GM18858 (cell line): ENCODE measurements at regions not wholly inside any gene's neighbourhood (a gene's known extent, or its start where the extent isn't known, plus 50 kb on each side); places are given as distances from the start of the nearest gene placed in this dataset.

Experiments used
- ATAC-seq: cut with Tn5 transposase; IDR thresholded peaks from one replicate; pipeline ENCODE4 v1.9.1; 2021; ENCODE audit not compliant: unreplicated experiment

DNA sequence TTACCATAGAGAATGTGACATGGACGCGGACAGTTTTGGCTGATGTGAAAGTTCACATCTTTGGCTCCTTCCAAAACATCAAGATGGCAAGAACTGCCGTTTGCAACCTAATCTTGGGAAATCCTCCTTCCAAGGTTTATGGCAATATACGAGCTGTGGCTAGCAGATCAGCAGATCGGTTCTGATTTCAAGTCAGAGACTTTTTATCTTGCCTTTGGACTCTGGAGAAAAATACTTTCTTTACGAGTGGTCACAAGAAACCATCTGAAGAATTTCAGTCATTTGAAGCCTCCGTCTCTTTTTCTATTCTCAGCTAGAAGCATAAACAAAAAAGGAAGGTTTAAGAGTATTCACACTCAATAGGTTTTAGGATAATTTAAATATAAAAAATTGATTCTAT is 153.5 kb upstream of the MEIS2 start:
- ATAC-seq = no peak

DNA sequence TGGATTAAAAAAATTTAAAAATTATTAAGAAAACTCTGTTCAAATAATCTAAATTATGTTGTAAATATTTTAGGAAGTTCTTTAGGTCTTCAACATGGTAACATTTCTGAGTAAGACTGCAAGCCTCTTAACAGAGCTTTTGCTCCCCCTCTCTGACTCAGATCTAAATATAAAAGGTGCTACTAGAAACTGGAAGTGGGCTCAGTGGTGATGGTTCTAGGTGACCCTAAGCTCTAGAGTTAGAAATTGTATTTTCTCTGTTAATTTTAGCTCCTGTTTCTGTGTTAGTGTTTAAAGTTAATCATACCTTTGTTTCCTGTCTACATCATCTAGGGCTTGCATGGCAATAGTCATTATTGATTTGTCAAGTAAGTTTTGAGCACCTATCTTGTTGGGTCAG is 159.9 kb upstream of the MEIS2 start:
- no peak for ATAC-seq

DNA sequence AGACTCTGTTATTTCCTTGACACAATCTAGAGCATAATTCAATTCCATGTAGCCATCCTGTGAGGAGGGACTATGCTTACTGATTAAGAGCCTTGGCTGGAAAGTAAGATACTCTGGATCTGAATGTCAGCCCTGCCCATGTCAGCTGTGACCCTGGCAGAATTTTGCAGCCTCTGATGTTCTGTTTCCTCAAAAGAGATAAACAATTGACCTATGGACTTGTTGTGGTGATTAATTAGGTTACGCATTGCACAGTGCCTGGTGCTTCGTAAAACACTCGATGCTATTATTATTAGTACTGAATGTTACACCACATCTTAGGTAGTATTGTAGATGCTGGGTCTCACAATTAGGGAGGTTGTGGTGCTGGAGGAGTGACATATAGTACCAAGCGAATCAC is 161.3 kb upstream of the MEIS2 start:
- no peak for ATAC-seq

DNA sequence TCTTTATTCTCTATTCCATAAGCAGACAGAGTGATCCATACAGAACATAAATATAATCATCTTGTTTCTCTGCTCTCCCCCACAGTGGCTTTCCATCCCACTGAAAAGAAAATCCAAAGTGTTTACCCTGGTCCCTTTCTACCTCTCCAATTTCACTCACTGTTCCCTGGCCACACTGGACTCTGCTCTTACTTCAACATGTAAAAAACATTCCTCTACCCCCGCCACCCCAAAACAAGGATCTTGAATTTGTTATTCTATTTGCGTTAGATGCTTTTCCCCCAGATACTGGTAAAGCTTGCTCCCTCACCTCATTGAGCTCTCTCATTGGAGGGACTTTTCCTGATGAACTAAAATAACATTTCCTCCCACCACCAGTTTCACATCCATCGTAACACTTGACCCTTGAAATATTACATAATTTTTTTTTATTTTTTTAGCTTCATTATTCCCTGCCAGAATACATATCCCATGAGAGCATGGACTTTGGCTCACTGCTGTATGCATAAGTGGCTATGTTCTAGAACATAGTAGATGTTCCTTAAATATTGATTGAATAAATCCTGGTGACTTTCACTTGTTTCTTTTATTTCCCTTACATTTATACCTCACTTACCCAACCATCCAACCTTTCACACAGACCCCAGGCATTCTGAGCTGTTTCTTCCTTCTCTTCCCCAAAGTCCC is 162.7 kb upstream of the MEIS2 start:
- ATAC-seq = no peak

DNA sequence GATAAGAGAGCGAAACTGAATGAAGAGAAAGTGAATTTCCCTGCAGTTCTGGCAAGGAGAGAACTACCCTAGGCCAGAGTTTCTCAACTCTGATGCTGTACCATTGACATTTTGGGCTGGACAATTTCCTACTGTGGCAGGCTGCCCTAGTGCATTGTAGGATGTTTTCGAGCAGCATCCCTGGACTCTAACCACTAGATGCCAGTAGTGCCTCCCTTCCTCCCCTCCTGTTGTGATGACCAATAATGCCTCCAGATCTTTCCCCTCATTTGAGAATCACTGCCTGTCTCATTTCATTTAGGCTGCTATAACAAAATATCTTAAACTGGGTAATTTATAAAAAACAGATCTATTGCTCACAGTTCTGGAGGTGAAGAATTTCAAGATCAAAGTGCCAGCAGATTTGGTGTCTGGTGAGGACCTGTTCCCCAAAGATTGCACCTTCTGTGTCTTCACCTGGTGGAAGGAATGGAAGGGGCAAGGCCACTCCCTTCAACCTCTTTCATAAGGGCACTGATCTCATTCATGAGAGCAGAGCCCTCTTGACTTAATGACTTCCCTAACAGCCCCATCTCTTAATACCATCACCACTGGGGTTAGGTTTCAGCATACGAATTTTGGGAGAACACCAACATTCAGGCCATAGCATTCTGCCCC is 188.9 kb upstream of the MEIS2 start:
- ATAC-seq = no peak

DNA sequence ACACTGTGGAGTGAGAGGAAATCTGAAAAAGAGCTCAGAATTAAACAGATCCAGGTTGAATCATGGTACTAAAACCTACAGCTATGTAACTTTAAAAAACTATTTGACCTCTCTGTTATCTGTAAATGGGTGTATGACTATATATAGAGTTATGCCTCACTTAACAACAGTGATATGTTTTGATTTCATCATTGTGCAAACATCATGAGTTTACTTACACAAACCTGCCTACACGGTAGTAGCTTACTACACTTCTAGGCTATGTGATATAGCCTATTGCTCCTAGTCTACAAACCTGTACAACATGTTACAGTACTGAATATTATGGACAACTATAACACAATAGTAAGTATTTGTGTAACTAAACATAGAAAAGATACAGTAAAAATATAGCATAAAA is 191.6 kb upstream of the MEIS2 start:
- no peak for ATAC-seq

DNA sequence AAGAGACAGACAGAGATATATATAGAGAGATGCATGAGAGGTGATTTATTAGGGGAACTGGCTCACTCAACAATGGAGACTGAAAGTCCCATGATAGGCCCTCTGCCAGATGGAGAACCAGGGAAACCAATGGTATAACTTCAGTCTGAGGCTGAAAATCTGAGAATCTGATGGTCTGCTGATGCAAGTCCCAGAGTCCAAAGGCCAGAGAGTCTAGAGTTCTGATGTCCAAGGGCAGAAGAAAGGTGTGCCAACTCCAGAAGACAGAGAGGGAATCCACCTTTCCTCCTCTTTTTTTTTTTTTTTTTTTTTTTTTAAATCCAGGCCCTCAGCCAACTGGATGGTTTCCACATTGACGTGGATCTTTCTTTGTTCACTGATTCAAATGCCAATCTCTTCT is 197.9 kb upstream of the MEIS2 start:
- ATAC-seq = no peak

DNA sequence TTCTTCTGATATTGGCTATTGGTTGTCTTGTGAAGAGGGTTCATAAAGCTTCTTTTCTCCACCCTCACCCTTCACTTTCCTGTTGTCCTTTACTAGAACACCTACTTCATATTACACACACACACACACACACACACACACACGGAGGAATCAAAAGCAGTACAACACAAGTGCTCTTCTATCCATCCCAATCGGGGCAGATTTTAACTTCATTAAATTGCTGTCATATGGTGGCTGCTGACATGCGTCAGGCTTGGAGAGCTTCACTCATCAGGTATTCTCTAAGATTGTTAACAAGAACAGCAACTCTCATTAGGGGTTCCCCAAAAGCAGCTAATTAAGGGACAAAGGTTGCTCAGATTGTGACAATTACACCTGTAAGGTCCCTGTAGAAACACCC is 239.1 kb upstream of the MEIS2 start:
- ATAC-seq = no peak

DNA sequence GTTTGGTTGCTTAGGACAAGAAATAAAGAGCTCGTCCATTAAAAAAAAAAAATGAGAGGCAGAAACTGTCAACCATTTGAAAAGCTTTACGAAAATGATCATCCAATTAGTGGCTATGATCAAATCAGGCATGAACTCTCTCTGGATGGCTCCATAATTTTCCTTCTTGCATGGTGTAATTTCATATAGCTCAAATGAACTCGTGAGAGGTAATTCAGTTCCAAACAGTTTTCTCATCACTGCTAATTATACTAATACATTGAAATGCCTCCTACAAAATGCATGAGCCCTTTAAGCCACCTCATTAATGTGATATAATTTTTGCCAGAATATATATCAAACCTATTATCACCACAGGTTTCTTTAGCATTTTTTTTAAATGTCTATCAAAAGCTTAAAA is 239.5 kb upstream of the MEIS2 start:
- no peak for ATAC-seq

DNA sequence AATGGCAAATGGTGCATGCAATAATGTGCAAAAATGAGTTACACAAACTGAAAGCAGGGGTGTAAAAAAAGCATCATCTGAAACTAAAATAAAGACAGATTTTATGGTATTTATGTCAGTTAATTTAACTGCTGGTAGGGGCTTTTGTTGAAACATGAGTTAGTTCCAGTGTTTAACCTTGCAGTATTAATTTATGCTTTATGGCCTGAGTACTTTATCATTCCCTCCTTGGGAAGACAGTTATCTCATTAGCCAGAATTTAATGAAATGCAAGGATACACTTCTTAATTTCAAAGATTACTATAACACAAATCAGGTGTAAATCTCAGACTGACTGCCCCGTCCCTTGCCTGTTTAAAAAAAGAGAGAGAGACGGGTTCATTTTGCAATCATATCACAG is 240.1 kb upstream of the MEIS2 start:
- no peak for ATAC-seq

DNA sequence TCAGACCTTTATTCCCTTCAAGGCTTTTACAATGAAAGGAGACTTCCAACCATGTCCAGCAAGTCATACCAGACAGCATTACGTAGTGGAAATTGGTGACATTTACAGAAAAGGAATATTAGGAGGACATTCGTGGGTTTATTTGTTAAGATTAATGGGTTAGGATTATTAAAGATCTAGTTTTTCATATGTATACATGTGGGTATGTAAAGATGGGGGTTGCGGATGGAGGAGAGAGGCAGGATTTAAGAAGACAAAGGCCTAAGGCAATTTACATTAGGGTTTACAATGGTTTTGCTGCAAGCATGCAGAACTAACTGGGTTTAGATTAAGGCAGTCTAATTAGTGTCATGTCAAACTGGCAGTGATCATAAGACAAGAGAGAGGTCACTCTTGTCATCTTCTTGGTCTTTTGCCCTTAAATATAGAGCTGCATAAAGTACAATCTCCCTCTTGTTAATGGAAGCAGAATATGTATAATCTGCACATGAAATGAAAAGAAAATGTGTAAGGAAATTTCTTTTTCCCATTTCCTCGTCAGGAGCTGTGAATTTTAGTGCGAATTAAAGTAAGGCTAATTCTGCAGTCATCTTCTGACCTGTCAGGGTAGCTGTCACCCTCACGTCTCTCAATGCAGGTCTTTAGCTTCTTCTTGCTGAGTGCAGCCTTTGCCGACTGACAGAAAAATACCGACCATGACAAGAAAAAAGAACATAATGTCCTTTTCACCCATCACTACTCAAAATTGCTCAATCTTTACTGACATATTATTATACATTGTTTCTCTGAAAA is 258.9 kb upstream of the MEIS2 start:
- no peak for ATAC-seq

DNA sequence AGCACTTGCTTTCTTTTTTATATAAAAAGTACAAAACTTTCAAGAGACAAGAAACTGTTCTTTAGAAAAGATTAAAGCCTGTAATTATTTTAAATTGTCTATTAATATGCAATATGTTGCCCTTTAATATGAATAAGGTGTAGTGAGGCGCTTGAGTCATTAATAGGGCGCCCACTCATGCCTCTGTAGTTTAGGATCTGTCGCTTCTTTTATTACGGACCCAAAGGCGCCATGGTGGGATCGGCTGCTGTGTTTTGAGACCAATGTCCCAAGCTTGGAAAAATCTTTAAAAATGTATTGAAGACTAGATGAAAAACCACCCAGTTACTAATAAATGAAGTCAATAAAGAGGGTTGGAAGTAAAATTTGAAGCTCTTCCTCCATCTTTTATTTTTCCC is 259.5 kb upstream of the MEIS2 start:
- no peak for ATAC-seq

DNA sequence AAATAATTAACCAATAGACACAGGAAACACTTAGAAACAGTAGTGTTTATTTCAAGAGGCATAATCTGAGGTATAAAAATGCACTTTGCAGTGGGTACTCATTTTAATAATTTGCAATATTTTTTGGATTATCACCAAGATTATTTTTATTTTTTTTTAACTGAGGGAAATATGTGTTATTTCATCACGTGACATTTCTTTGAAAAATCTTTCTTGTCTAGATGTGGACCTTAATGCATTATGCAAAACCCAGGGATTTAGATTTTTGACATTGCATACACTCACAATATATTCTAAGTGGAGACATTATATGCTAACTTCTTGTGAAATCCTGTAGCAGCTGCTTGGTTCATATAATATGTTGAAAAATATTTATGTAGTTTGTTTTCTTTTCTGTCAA is 260.4 kb upstream of the MEIS2 start:
- ATAC-seq = no peak

DNA sequence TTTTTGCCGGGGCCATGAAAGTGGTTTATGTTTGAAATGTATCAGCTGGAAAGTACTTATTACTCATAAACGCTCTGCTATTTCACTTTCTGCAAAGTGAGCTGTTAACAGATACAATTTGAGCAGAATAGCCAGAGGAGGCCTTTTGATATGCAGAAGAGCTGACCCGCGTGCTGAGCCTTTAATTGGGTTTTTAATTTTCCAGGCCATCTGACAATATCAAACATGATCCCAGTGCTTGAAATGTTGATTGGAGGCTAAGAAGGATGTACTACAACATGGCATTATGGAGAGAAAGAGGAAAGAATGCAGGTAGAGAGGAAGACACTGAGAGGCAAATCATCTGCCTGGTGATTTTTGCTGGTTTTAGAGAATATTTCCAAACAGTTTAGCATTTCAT is 261.3 kb upstream of the MEIS2 start:
- no peak for ATAC-seq

DNA sequence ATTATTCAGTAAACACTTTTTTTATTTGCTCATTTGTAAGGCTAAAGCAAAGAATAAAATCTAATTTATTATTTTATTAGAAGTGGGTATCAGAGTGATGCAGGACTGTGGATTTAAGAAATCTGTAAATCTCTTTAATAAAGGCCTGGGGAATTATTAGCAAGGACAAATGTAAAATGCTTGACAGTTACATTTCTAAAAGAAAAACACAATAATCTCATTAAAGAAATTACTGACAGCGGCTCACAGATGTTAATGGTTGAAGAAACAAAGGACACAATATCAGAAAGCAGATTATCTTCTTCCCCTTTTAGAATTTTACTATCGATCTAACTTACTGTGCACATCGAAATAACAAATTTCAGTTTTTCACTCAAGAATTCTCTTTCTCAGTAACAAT is 262.1 kb upstream of the MEIS2 start:
- ATAC-seq = no peak

DNA sequence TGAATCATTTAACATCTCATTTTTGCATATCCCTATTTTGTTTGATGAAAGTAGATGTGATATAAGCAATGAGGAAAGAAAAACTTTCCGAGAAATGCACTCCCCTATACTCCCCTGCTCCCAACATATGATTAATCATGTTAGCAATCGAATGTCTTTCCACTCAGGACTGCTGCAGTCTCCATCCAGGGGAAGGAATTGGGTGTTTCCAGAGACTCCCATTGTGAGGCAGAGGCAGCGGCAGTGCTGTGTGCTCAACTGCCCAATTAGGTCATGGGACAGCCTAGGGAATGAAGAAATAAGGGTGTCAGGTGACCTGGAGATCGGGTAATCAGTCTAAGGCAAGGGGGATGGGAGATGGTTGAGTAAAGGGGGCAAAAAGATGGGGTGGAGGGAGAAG is 268.6 kb upstream of the MEIS2 start:
- ATAC-seq = no peak

DNA sequence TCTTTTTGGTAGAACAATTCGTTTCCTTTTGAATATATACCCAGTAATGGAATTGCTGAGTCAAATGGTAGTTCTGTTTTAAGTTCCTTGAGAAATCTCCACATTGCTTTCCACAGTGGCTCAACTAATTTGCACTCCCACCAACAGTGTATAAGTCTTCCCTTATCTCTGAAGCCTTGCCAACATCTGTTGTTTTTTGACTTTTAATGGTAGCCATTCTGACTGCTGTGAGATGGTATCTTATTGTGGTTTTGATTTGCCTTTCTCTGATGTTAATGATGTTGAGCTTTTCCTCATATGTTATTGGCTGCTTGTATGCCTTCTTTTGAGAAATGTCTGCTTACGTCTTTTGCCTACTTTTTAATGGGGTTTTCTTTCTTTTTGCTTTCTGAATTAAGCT is 270.6 kb upstream of the MEIS2 start:
- no peak for ATAC-seq

DNA sequence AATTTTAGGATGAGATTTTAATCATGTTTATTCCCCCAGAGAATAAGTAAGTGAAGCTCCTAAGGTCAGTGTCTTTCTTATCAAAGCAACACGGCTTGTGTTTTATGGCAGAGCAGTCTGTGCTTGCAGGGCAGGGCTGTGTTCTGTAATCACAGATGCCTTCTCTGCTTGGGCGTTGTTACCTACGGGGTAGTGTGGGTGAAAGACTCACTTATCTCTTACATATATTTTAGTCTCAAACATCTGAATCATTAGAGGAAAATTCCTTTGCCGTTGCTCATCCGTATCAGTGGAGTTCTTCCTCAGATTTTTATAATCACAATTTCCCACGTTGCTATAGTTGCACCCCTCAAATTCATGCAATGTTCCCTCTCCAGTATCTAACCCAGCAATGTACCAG is 271.7 kb upstream of the MEIS2 start:
- no peak for ATAC-seq

DNA sequence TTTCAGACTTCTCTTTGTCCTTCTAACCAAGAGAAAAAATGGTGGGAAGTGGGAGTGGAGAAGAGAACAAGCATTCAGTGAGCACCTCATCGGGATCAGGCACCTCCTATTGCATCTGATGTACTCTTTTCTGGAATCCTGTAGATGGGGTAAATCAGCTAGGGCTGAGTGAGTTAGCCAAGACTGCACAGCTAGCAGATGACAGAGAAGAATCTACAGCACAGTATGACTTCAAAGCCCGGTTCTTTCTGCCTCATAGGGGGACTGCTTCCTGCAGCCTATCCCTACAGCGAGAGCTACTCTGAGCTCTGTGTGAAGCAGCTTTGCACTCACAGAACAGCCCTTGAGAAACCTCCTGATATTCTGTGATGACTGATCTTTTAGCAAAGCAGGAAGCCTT is 275.2 kb upstream of the MEIS2 start:
- ATAC-seq = no peak

DNA sequence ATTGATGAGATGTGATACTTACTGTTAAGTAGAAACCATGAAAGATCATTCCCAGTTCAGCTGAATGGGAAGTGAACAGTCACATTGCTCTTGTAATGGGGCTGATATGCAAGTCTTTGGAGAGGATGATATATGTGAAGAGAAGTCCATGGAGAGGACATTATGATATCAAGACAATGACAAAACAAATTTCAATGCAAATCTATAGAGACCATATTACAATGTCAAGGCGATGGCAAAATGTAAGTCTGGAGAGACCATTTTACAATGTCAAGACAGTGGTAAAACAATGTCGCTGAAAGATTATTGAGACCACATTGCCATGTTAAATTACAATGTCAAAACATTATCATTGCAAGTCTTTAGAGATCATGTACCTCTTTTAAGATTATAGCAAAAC is 277.1 kb upstream of the MEIS2 start:
- no peak for ATAC-seq

DNA sequence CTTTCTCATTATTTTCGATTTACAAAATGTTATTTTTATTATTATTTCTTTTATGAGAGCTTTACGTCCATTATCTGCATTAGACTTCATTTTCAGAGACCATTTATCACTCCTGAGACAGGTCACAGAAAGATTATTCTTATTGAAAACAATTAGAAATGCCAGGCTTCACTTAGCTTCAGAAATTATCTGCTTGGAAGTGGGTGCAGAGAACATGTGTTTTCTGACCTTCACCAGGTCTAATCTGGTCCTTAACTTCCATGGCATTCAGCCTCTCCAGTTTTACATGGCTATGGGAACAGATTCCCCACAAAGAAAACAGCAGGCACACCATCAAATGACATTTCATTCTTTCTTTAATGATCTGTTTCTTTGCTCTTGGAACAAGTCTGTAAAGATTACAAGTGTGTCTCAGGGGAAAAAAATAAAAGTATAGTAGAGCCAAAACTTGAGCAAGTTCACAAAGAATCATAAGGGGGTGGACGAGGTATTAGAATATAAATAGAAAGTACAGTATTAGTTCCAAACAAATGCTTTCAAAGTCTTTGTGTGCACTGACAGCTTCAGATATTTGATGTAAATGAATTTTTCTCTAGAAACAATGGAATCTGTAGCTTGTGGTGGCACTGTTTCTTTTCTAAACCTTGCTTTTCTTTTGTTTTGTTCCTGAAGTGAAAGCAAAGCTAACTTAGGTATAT is 294.2 kb upstream of the MEIS2 start:
- ATAC-seq = no peak

DNA sequence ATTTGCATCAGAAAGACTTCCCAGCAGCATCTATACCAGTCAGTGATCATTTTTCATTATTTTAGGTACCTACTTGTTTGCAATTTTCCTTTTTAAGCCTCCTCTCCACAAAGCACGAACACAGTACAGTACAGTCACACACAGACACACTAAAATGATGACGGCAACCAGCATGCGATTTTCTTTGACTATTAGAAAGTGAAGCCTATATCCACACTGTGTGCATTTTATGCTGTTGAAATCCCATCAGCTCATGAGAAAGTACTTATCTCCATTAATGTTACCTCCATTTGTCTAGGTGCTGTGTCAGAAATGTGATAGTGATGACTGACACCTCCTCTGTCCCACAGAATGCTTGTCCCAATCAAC is 294.7 kb upstream of the MEIS2 start:
- no peak for ATAC-seq
